B cell (primary cell): ENCODE measurements at regions not wholly inside any gene's neighbourhood (a gene's known extent, or its start where the extent isn't known, plus 50 kb on each side); places are given as distances from the start of the nearest gene placed in this dataset.

Experiments
- CTCF ChIP-seq: fragments of 200-600 bp; IDR thresholded peaks from one replicate; pipeline ENCODE4 v1.8.0; 2022; ENCODE audit warnings: antibody characterized with exemption, mild to moderate bottlenecking
- EZH2 ChIP-seq: IDR thresholded peaks from 2 replicates; pipeline ENCODE4 v1.6.1; 2012; ENCODE audit warnings: borderline replicate concordance, low read depth, mild to moderate bottlenecking, moderate library complexity, low read length; ENCODE audit not compliant: insufficient read depth, poor library complexity, severe bottlenecking

DNA sequence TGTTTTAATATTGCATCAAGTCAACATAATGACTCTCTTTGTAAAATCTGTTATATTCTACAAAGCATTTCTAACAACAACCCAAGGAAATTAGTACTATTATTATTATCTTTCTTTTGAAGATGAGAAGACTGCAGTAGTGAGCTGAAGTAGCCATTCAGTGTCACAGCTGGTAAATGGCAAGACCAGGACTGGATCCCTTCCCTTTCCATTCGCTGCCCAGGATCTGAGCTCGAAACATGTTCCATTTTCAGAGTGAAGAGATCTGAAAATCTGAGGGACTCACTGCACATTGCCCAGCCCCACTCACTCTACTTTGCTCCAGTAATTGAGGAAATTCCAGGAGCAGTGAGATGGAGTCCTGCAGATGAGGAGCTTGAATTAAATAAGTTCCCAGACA, 240.0 kb upstream of the BLID start:
- TF ChIP-seq CTCF (no peak), EZH2 (no peak)
